ENCODE measurements at regions not wholly inside any gene's neighbourhood (a gene's known extent, or its start where the extent isn't known, plus 50 kb on each side); places are given as distances from the start of the nearest gene placed in this dataset.

DNA sequence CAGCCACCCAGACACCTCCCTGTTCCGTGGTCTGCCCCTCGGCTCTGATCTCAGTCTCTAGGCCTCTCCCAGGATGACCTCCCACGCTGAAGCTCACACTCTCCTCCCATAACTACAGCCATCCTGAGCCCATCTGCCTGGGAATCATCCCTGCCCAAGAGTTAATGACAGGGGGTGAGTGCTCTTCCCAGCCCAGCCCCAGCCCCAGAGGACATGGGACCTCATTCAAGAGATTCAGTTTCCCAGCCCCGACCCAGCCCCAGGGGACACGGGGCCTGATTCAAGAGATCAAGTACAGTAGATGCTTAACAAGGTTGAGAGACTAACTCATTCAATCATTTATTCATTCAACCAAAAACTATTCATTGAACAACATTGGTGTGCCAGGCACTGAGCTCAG lies 272.0 kb downstream of the XXYLT1 start:
- Histone ChIP-seq H3K27ac (ENCODE audit: low read depth, low read length) (no peak overlapping the region), H2AFZ (ENCODE audit: low read length) (no peak overlapping the region), H3K36me3 (ENCODE audit: insufficient read depth, low read length) (no peaks in the 10 kb centered on the region), H3K4me2 (ENCODE audit: insufficient read depth, low read length) (no peak overlapping the region), H4K20me1 (ENCODE audit: insufficient read depth, low read length) (no peaks in the 10 kb centered on the region), H3K79me2 (ENCODE audit: insufficient read depth, low read length) (no peaks in the 10 kb centered on the region), H3K4me3 (ENCODE audit: insufficient read depth, low read length) (no peak overlapping the region), H3K9me3 (ENCODE audit: low read depth, low read length) (no peaks in the 10 kb centered on the region), H3K4me1 (ENCODE audit: insufficient read depth, low read length) (no peaks in the 10 kb centered on the region), H3K27me3 (ENCODE audit: insufficient read depth, low read length) (peaks cover 10% of the 10 kb centered on the region)
- TF ChIP-seq, protein P1, sequence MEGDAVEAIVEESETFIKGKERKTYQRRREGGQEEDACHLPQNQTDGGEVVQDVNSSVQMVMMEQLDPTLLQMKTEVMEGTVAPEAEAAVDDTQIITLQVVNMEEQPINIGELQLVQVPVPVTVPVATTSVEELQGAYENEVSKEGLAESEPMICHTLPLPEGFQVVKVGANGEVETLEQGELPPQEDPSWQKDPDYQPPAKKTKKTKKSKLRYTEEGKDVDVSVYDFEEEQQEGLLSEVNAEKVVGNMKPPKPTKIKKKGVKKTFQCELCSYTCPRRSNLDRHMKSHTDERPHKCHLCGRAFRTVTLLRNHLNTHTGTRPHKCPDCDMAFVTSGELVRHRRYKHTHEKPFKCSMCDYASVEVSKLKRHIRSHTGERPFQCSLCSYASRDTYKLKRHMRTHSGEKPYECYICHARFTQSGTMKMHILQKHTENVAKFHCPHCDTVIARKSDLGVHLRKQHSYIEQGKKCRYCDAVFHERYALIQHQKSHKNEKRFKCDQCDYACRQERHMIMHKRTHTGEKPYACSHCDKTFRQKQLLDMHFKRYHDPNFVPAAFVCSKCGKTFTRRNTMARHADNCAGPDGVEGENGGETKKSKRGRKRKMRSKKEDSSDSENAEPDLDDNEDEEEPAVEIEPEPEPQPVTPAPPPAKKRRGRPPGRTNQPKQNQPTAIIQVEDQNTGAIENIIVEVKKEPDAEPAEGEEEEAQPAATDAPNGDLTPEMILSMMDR (IDR thresholded peaks at IDR 0.05; ENCODE audit: extremely low read depth, low read depth, low read length): no peak
- DNase-seq (ENCODE audit: insufficient read length, low spot score, missing footprints): no peak

DNA sequence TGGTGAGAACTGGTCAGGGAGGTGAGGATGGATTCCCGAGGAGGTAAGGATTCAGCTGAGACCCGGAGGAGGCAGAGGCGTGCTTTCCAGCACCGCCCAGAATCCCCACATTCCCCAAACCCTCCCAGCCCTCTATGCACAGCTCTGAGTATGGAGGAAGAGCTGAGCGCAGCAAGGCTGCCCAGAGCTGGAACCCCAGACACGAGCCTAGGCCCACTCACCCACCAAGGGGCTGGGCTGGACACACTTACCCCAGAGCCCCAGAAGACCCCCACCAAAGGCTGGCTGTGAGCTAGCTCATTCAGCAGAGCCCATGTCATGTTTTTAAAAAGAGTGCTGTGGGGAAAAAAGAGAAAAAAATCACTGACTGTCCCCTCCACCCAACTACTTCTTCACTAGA lies 271.5 kb downstream of the XXYLT1 start:
- Histone ChIP-seq H3K4me1 (ENCODE audit: insufficient read depth, low read length) (no peaks in the 10 kb centered on the region), H3K27me3 (ENCODE audit: insufficient read depth, low read length) (peaks cover 15% of the 10 kb centered on the region), H3K79me2 (ENCODE audit: insufficient read depth, low read length) (no peaks in the 10 kb centered on the region), H2AFZ (ENCODE audit: low read length) (no peak overlapping the region), H3K27ac (ENCODE audit: low read depth, low read length) (no peak overlapping the region), H3K4me3 (ENCODE audit: insufficient read depth, low read length) (no peak overlapping the region), H3K9me3 (ENCODE audit: low read depth, low read length) (no peaks in the 10 kb centered on the region), H3K36me3 (ENCODE audit: insufficient read depth, low read length) (no peaks in the 10 kb centered on the region), H3K4me2 (ENCODE audit: insufficient read depth, low read length) (no peak overlapping the region), H4K20me1 (ENCODE audit: insufficient read depth, low read length) (no peaks in the 10 kb centered on the region)
- TF ChIP-seq, protein P1 (IDR thresholded peaks at IDR 0.05; ENCODE audit: extremely low read depth, low read depth, low read length): no peak
- DNase-seq (ENCODE audit: insufficient read length, low spot score, missing footprints): no peak

DNA sequence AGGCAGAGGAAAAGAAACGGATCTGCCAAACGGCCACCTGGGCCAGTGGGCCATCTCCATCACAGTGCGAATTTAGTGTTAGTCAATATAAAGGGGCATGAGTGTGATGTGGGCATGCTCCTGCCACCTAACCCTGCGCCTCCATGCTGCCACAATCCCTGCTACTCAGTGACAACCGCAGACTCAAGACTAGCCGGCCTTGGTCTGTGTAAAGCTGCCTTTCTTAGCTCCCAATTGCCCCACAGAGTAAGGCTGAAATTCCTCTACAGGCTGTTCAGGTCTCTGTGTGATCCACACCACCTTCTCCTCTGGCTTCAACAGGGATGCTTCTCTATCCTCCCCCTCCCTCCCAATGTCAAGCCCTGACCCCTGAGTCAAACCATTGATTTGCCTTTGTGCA lies 269.7 kb downstream of the XXYLT1 start:
- Histone ChIP-seq H3K4me3 (ENCODE audit: insufficient read depth, low read length) (no peak overlapping the region), H3K27ac (ENCODE audit: low read depth, low read length) (no peak overlapping the region), H2AFZ (ENCODE audit: low read length) (no peak overlapping the region), H3K9me3 (ENCODE audit: low read depth, low read length) (no peaks in the 10 kb centered on the region), H3K4me1 (ENCODE audit: insufficient read depth, low read length) (no peaks in the 10 kb centered on the region), H3K36me3 (ENCODE audit: insufficient read depth, low read length) (no peaks in the 10 kb centered on the region), H3K4me2 (ENCODE audit: insufficient read depth, low read length) (no peak overlapping the region), H3K27me3 (ENCODE audit: insufficient read depth, low read length) (peaks cover 33% of the 10 kb centered on the region), H3K79me2 (ENCODE audit: insufficient read depth, low read length) (no peaks in the 10 kb centered on the region), H4K20me1 (ENCODE audit: insufficient read depth, low read length) (no peaks in the 10 kb centered on the region)
- peak; percentile 23 for DNase-seq (ENCODE audit: insufficient read length, low spot score, missing footprints)
- TF ChIP-seq, protein P1 (IDR thresholded peaks at IDR 0.05; ENCODE audit: extremely low read depth, low read depth, low read length): no peak

DNA sequence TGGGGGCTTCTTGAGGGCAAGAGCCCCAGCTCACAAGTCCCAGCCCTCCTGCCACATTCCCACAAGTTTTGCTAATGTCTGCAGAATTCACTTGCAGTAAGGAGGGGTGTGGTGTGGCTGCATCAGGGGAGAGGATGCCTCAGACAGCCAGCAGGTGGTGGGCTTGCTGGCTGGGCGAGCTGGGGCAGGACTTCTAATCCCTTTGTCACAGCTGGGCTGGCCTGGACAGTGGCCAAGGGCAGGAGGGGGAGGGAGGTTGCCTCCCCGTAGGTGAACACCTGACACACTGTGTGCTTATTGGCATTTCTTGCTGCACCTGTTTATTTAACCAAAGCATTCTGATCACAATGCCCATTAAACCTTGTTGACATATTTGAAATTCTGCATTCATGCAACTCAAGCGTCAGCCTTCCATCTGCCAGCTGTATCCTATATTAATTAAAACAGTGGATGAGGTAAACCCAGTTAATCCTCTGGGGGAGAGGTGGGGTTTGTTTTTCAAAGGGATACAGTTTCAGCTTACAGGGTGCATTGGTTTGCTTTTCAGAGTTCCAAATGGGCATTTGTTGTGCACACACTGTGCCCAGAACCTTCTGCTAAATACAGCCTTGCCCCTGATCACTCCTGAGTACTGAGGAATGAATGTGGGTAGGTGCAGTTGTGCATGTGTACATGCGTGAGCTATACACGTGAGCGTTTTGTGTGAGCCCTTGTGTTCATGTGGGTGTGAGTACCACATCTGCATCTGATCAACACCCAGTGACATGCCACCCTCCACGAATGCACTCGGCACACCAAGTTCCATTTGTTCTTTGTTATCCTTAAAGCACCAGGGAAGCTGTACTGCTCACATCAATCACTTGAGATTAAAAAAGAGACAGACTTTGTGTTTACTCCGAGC lies 268.7 kb downstream of the XXYLT1 start:
- TF ChIP-seq, protein P1 (IDR thresholded peaks at IDR 0.05; ENCODE audit: extremely low read depth, low read depth, low read length): peak; percentile 46
- no peak overlapping the region for H3K27ac ChIP-seq (ENCODE audit: low read depth, low read length)
- H3K79me2 ChIP-seq (ENCODE audit: insufficient read depth, low read length): no peaks in the 10 kb centered on the region
- H3K27me3 ChIP-seq (ENCODE audit: insufficient read depth, low read length): peaks cover 38% of the 10 kb centered on the region
- H3K9me3 ChIP-seq (ENCODE audit: low read depth, low read length): no peaks in the 10 kb centered on the region
- H3K4me1 ChIP-seq (ENCODE audit: insufficient read depth, low read length): no peaks in the 10 kb centered on the region
- no peaks in the 10 kb centered on the region for H4K20me1 ChIP-seq (ENCODE audit: insufficient read depth, low read length)
- H3K4me3 ChIP-seq (ENCODE audit: insufficient read depth, low read length): no peak overlapping the region
- no peaks in the 10 kb centered on the region for H3K36me3 ChIP-seq (ENCODE audit: insufficient read depth, low read length)
- H3K4me2 ChIP-seq (ENCODE audit: insufficient read depth, low read length): peak overlapping the region; percentile 10
- H2AFZ ChIP-seq (ENCODE audit: low read length): no peak overlapping the region
- DNase-seq (ENCODE audit: insufficient read length, low spot score, missing footprints): peak; percentile 72
